NCI-H510A (cell line): ENCODE measurements at regions not wholly inside any gene's neighbourhood (a gene's known extent, or its start where the extent isn't known, plus 50 kb on each side); places are given as distances from the start of the nearest gene placed in this dataset.

ENCODE experiments used
- DNase-seq: peaks from one replicate; lab custom pipeline; 2025; lab: John Stamatoyannopoulos, UW

DNA sequence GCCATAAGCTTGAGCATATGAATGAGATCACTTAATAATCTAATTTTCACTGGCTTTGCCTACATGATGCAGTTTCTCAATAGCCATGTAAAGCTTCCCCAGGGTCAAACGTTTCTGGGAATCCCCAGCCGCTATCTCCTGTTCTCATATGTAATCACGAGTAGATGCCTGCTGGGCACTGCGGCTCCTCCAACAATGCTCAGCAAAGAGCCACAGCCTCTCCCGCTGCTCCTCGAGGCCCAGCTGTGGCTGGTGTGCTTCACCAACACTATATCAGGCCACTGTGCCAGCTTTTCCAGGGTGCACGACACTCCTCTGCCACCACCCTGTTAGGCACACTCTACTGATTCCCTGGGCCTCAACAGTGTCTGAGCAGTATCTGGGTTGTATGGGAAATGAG, 78.3 kb upstream of the RASGEF1B start:
- DNase-seq, result no peak

GRCh38 chr4:81546777-81547176, 75.1 kb upstream of the RASGEF1B start:
- DNase-seq, result no peak

DNA sequence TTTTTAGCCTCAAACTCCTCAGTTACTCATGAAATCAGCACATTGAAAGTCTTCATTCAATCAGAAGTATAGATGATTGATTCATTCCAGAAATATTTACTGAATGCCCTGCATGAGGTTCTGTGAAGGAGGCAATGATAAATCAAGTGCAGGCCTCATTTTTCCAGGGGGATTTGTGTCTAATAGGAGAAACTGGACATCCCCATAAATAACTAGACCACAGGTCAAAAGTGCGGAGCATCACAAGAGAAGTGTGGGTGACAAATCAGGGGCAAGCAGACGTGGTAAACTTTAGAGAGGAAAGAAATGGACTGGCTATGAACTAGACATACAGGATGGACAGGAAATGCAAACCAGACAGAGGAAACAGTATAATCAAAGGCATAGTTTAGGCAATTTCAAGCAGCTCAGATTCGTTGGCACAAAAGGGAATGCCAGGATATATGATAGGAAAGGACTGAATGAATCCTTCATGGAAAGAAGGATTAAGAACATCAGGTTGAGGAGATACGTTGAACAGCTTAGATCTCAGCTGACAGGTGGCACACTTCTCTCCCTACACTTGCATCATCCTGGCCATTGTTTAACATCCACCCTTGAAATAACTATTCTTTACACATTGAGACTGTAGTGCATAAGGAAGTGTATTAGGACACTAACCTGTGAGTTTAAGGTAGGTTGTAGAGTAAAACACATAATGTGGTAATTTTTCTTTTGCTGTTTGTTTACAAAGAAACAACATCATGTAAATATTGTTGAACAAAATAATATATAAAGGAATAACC, 69.6 kb upstream of the RASGEF1B start:
- peak; percentile 2 for DNase-seq

DNA sequence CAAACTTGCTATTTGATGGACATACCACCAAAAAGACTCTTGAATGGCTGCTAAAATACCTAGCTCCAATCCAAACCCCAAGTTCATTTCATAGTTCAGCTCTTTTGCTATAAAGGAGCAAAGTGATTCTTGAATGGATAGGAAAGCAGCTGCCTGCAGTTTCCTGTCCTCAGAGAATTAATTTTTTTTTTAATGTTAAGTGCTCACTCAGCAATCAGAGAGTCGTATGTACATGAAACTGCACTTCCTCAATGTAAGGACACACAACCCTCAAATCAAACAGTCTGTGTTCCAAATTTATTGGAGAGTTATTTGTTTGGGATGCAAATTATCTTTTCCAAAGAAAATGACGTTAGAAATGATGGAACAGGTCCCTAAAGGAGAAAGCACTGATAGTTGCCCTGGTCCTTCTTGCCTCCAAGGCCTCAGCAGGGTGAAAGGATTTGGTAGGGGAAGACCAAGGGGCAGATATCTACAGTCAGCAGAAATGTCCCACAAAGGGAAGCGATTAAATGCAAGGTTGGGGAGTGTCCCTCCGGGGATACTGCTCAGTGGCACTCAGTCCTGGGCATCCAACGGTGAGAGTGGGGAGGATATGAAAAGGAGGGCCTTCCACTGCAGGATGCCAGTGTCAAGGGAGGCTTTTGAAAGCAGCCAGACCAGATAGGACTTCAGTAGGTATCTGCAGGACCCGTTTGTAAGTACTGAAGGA, 67.2 kb upstream of the RASGEF1B start:
- no peak for DNase-seq

- DNase-seq, result no peak
Observed at GRCh38 chr4:81531410-81531809, 59.7 kb upstream of the RASGEF1B start.

DNA sequence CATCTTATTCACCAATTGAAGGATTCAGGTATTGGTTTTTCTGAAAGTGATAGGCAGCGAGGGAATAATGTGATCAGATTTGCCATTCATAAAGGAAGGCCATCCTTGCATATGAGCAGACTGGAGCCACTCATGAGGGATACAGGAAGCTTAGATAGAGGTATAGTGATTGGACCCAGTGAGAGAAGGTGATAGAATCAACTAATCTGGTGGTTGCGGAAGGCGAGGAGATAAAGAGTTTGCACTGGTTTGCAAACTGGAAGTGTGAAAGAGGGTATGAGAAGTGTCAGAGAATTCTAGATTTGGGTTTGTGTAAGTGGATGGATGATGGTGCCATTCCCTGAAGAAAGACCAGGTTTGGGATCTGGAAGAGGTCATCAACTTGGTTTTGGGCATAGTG, 57.3 kb upstream of the RASGEF1B start:
- DNase-seq, result no peak

GRCh38 chr4:81528200-81528599, 56.5 kb upstream of the RASGEF1B start:
- no peak for DNase-seq

DNA sequence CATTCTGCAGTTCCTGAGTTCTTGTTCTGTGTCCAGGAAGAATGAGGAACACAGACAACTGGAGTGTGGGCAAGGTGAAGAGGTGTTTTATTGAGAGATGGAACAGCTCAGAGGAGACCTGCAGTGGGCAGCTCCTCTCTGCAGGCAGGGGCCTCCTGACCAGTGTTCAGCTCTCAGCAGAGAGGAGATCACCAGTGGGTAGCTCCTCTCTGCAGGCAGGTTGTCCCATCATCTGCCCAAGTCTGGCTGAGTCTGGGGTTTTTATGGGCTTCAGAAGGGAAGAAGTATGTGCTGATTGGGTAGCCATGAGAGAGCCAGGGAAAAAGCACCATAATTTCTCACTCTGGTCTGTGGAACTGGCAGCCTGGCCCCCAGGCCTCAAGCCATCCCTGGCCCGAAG, 56.0 kb upstream of the RASGEF1B start:
- DNase-seq, result no peak

DNA sequence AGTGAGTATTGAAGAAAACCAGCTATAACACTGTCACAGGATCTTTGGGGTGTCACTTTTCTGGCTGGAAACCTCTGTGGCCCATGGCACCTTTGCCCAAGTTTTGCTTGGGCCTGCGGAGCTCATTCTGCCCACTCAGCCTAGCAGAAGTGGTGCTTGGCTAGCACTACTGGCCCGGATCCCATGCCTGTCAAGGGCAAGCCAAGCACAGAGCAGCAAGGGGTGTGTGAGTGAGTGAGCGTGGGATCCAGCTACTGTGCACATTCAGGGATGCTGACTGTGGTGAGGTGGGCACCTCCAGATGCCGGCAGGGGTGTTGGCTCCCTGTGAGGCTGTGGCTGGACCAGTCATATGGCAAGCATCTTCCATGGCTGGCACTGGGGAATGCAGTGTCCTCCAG, 55.4 kb upstream of the RASGEF1B start:
- DNase-seq, result no peak

GRCh38 chr4:81526706-81527105, 55.0 kb upstream of the RASGEF1B start:
- no peak for DNase-seq

- DNase-seq, result no peak
Observed at GRCh38 chr4:81523672-81524327, 52.1 kb upstream of the RASGEF1B start.

DNA sequence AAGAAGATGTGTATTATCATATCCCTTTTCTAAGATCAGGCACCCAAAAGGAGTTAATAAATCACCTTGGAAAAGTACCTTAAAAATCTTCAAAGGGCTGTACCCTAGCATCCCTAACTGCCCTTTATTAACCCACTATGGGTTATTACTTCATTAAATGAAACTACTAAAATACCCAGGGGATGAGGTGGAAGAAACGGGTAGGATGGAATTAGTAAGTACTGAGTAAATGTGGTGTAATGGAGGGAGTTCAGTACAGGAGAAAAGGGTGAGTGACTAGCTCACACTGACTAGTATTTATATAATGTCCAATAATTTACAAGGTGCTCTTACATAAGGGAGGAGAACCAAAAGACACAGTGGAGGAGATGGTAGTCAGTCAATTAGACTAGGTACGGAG, 51.0 kb upstream of the RASGEF1B start:
- DNase-seq, result no peak

- DNase-seq, result no peak
Observed at GRCh38 chr4:81521708-81522107, 50.0 kb upstream of the RASGEF1B start.
